Epithelial cell of proximal tubule (primary cell): ENCODE measurements at regions not wholly inside any gene's neighbourhood (a gene's known extent, or its start where the extent isn't known, plus 50 kb on each side); places are given as distances from the start of the nearest gene placed in this dataset.
"Not testable (repeated sequence)": the region's sequence is repeated elsewhere in the genome, so short reads cannot be mapped to it uniquely, and the experiment has no call there.

ENCODE experiments used
- DNase-seq: peaks from one replicate; pipeline ENCODE4 v3.0.0-alpha.2; 2011; ENCODE audit warnings: low read depth
- H3K4me3 ChIP-seq: 2 replicates; pipeline ENCODE4 v1.5.1; 2011; ENCODE audit warnings: low read depth, mild to moderate bottlenecking, low read length
- TF ChIP-seq, protein P1 (sequence below): conservative IDR thresholded peaks from 2 replicates; pipeline ENCODE4 v1.5.1; 2012; ENCODE audit warnings: low read depth, mild to moderate bottlenecking, low read length

- TF ChIP-seq, protein P1, sequence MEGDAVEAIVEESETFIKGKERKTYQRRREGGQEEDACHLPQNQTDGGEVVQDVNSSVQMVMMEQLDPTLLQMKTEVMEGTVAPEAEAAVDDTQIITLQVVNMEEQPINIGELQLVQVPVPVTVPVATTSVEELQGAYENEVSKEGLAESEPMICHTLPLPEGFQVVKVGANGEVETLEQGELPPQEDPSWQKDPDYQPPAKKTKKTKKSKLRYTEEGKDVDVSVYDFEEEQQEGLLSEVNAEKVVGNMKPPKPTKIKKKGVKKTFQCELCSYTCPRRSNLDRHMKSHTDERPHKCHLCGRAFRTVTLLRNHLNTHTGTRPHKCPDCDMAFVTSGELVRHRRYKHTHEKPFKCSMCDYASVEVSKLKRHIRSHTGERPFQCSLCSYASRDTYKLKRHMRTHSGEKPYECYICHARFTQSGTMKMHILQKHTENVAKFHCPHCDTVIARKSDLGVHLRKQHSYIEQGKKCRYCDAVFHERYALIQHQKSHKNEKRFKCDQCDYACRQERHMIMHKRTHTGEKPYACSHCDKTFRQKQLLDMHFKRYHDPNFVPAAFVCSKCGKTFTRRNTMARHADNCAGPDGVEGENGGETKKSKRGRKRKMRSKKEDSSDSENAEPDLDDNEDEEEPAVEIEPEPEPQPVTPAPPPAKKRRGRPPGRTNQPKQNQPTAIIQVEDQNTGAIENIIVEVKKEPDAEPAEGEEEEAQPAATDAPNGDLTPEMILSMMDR: no peak
- H3K4me3 ChIP-seq: no peak overlapping the region
Measured at GRCh38 chr14:62497708-62498107, 547.5 kb downstream of the KCNH5 start.

GRCh38 chr14:62501021-62501750 lies 544.1 kb downstream of the KCNH5 start:
- TF ChIP-seq, protein P1: no peak
- no peak for DNase-seq
- H3K4me3 ChIP-seq: no peak overlapping the region

More at GRCh38 chr14:62497708-62498107, 547.5 kb downstream of the KCNH5 start:
- DNase-seq: no peak

DNA sequence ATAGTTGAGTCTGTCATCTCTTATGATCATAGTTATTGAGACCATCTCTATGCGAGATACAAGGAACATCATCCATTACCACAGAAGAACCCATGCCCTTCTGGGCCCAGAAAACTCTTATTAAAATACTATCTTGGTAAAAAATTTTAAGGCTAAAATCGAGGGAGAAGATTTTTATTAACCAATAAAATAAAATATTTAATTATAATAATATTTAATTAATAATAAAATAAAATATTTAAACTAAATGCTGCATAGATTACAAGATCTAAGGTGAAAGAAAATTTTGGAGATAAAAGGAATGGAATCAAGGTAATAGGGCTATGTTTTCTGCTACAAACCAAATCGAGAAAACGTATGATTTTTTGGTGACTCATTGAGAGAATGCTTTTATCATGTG lies 540.2 kb downstream of the KCNH5 start:
- H3K4me3 ChIP-seq: no peak overlapping the region
- TF ChIP-seq, protein P1: no peak
- DNase-seq: no peak

- H3K4me3 ChIP-seq, DNase-seq: not testable (repeated sequence)
Measured at GRCh38 chr14:62521309-62521708, 523.9 kb downstream of the KCNH5 start.

GRCh38 chr14:62528296-62528695 lies 517.0 kb downstream of the KCNH5 start:
- H3K4me3 ChIP-seq: no peak overlapping the region
- TF ChIP-seq, protein P1: no peak
- no peak for DNase-seq

DNA sequence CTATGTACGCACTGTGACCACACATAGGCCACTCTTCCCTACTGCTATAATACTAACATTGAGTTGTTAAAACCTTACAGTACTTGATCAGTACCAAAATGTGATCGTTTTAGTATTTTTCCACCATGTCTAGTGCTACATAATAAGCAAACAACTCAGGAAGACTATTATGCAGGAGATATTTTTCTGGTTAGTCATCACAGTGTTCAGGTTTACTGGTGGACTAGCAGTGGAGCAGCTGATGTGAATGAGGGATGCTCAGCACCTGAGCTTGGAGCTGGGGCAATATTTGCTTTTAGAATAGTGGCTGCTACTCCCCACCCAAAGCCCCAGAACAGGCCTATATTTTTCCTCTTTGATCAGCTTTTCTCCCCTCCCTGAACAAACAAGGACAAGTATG lies 513.1 kb downstream of the KCNH5 start:
- TF ChIP-seq, protein P1: no peak
- H3K4me3 ChIP-seq: no peak overlapping the region
- no peak for DNase-seq

DNA sequence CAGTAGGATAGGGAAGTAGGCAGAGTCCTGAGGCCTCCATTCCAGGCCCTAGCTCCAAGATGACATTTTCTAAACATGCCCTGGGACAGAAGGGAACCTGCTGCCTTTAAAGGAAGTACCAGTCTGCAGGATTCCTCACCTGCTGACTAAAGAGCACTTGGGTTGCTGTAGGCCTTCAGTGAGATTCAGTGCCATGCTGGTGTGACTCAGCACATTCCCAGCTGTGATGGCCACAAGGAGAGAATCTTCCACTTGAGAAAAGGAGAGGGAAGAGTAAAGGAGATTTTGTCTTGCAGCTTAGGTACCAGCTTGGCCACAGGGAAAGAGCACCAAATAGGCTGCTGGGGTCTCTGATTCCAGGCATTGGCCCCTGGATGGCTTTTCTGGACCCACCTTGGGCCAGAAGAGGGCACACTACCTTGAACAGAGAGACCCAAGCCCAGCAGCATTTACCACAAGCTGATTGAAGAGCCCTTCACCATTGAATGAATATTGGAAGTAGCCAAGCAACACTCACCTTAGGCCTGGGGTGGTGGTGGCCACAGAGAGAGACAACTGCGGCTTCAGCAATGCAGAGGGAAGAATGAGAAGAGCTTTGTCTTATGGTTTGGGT lies 498.3 kb downstream of the KCNH5 start:
- no peak for DNase-seq
- TF ChIP-seq, protein P1: no peak
- H3K4me3 ChIP-seq: no peak overlapping the region
